H9 (cell line): ENCODE measurements at regions not wholly inside any gene's neighbourhood (a gene's known extent, or its start where the extent isn't known, plus 50 kb on each side); places are given as distances from the start of the nearest gene placed in this dataset.

Source experiments
- DNase-seq: peaks from one replicate; pipeline ENCODE4 v3.0.0-alpha.2; 2017
- H2AFZ ChIP-seq: one replicate; pipeline ENCODE4 v1.6.1; 2013; ENCODE audit warnings: mild to moderate bottlenecking, low read length, control low read depth, moderate library complexity
- H2AK5ac ChIP-seq: 2 replicates; pipeline ENCODE4 v1.6.1; 2013; ENCODE audit warnings: low read length, control low read depth, mixed read lengths; ENCODE audit not compliant: insufficient read length
- H2BK120ac ChIP-seq: one replicate; pipeline ENCODE4 v1.6.1; 2013; ENCODE audit warnings: low read depth, mild to moderate bottlenecking, low read length, control low read depth, inconsistent platforms; ENCODE audit not compliant: poor library complexity, severe bottlenecking
- H2BK12ac ChIP-seq: 2 replicates; pipeline ENCODE4 v1.6.1; 2013; ENCODE audit warnings: low read length, control low read depth, mixed read lengths, low read depth; ENCODE audit not compliant: insufficient read length
- H2BK15ac ChIP-seq: 2 replicates; pipeline ENCODE4 v1.6.1; 2013; ENCODE audit warnings: low read depth, low read length, control low read depth
- H2BK20ac ChIP-seq: one replicate; pipeline ENCODE4 v1.6.1; 2013; ENCODE audit warnings: low read depth, mild to moderate bottlenecking, low read length, control low read depth, inconsistent platforms; ENCODE audit not compliant: poor library complexity, severe bottlenecking
- H2BK5ac ChIP-seq: 2 replicates; pipeline ENCODE4 v1.6.1; 2013; ENCODE audit warnings: low read length, control low read depth, mixed read lengths; ENCODE audit not compliant: insufficient read length
- H3K14ac ChIP-seq: 2 replicates; pipeline ENCODE4 v1.6.1; 2013; ENCODE audit warnings: low read length, control low read depth; ENCODE audit not compliant: insufficient read depth
- H3K18ac ChIP-seq: 2 replicates; pipeline ENCODE4 v1.6.1; 2013; ENCODE audit warnings: low read depth, mild to moderate bottlenecking, mixed read lengths, low read length, control low read depth; ENCODE audit not compliant: insufficient read length
- H3K23ac ChIP-seq: 2 replicates; pipeline ENCODE4 v1.6.1; 2013; ENCODE audit warnings: low read length, control low read depth, mixed read lengths, low read depth; ENCODE audit not compliant: insufficient read length
- H3K23me2 ChIP-seq: 2 replicates; pipeline ENCODE4 v1.6.1; 2013; ENCODE audit warnings: low read depth, mild to moderate bottlenecking, mixed read lengths, low read length, control low read depth; ENCODE audit not compliant: insufficient read length, poor library complexity, severe bottlenecking
- H3K27ac ChIP-seq: 2 replicates; pipeline ENCODE4 v1.5.1; 2013; ENCODE audit warnings: low read length, control low read depth, mixed read lengths, low read depth; ENCODE audit not compliant: insufficient read length
- H3K27me3 ChIP-seq: 2 replicates; pipeline ENCODE4 v1.6.1; 2013; ENCODE audit warnings: low read length, control low read depth, inconsistent platforms; ENCODE audit not compliant: insufficient read depth
- H3K4ac ChIP-seq: 2 replicates; pipeline ENCODE4 v1.6.1; 2013; ENCODE audit warnings: low read depth, mild to moderate bottlenecking, control low read depth, inconsistent platforms, low read length, moderate library complexity
- H3K4me1 ChIP-seq: 2 replicates; pipeline ENCODE4 v1.6.1; 2013; ENCODE audit warnings: low read length, control low read depth, inconsistent platforms; ENCODE audit not compliant: insufficient read depth
- H3K4me2 ChIP-seq: 2 replicates; pipeline ENCODE4 v1.6.1; 2013; ENCODE audit warnings: low read length, control low read depth, mixed read lengths; ENCODE audit not compliant: insufficient read length, insufficient read depth
- H3K56ac ChIP-seq: 2 replicates; pipeline ENCODE4 v1.6.1; 2013; ENCODE audit warnings: low read depth, mild to moderate bottlenecking, mixed read lengths, low read length, control low read depth; ENCODE audit not compliant: insufficient read length
- H3K79me1 ChIP-seq: 2 replicates; pipeline ENCODE4 v1.6.1; 2013; ENCODE audit warnings: low read depth, mild to moderate bottlenecking, moderate library complexity, low read length, control low read depth, inconsistent platforms; ENCODE audit not compliant: insufficient read depth, poor library complexity, severe bottlenecking
- H3K79me2 ChIP-seq: 2 replicates; pipeline ENCODE4 v1.6.1; 2013; ENCODE audit warnings: low read length, control low read depth, inconsistent platforms; ENCODE audit not compliant: insufficient read depth
- H3K9ac ChIP-seq: 2 replicates; pipeline ENCODE4 v1.6.1; 2013; ENCODE audit warnings: low read length, control low read depth, mixed read lengths; ENCODE audit not compliant: insufficient read length; ENCODE audit errors: extremely low read depth
- H3K9me3 ChIP-seq: one replicate; pipeline ENCODE4 v1.6.1; 2013; ENCODE audit warnings: low read depth, low read length, inconsistent platforms; ENCODE audit not compliant: control insufficient read depth
- H3T11ph ChIP-seq: one replicate; pipeline ENCODE4 v1.6.1; 2013; ENCODE audit warnings: mild to moderate bottlenecking, low read length, control low read depth, inconsistent platforms
- H4K20me1 ChIP-seq: one replicate; pipeline ENCODE4 v1.6.1; 2013; ENCODE audit not compliant: control insufficient read depth, insufficient read length, insufficient read depth
- H4K5ac ChIP-seq: 2 replicates; pipeline ENCODE4 v1.6.1; 2013; ENCODE audit warnings: low read depth, mild to moderate bottlenecking, mixed read lengths, low read length, control low read depth; ENCODE audit not compliant: insufficient read length
- H4K8ac ChIP-seq: replicated peaks from 2 replicates; pipeline ENCODE4 v1.6.1; 2013; ENCODE audit warnings: low read length, control low read depth, mixed read lengths, low read depth; ENCODE audit not compliant: insufficient read length
- H4K91ac ChIP-seq: 2 replicates; pipeline ENCODE4 v1.6.1; 2013; ENCODE audit warnings: low read depth, mild to moderate bottlenecking, moderate library complexity, mixed read lengths, low read length, control low read depth; ENCODE audit not compliant: insufficient read length
- H3K27ac Mint-ChIP-seq, 3 experiments: 2 replicates in 2 of 3; 3 replicates in 1 of 3; pipeline ENCODE4 v1.8.0; 2020 to 2021; ENCODE audit warnings: mixed read lengths in 3 of 3, mild to moderate bottlenecking in 1 of 3, moderate library complexity in 1 of 3
- H3K27me3 Mint-ChIP-seq: 2 replicates; pipeline ENCODE4 v1.8.0; 2021; ENCODE audit warnings: low read depth, mild to moderate bottlenecking, moderate library complexity, mixed read lengths
- H3K36me3 Mint-ChIP-seq, 3 experiments: 2 replicates in 2 of 3; 3 replicates in 1 of 3; pipeline ENCODE4 v1.8.0; 2020 to 2021; ENCODE audit warnings: low read depth in 3 of 3, mixed read lengths in 3 of 3; ENCODE audit not compliant: insufficient read depth in 1 of 3
- H3K4me1 Mint-ChIP-seq, 2 experiments: 2 replicates each; pipeline ENCODE4 v1.8.0; 2020; ENCODE audit warnings: mixed read lengths in 2 of 2
- H3K4me3 Mint-ChIP-seq, 2 experiments: 2 replicates in 1 of 2; 3 replicates in 1 of 2; pipeline ENCODE4 v1.8.0; 2020 to 2021; ENCODE audit warnings: mild to moderate bottlenecking in 2 of 2, mixed read lengths in 2 of 2, moderate library complexity in 1 of 2
- H3K9me3 Mint-ChIP-seq, 2 experiments: 2 replicates in 1 of 2; 3 replicates in 1 of 2; pipeline ENCODE4 v1.8.0; 2020; ENCODE audit warnings: mild to moderate bottlenecking in 2 of 2, mixed read lengths in 2 of 2, moderate library complexity in 1 of 2
- WGBS: extraction: QIAGEN DNeasy Blood & Tissue Kit; methylation state at CpG from one replicate; pipeline ENCODE4 v1.1.7; 2013; ENCODE audit warnings: missing lambda C conversion rate, low lambda C conversion rate, mixed read lengths; ENCODE audit not compliant: insufficient read length; ENCODE audit errors: extremely low coverage; 5-methylcytosine and 5-hydroxymethylcytosine counted together
- TF ChIP-seq, protein P1 (sequence below): fragments of 200-600 bp; sonication (generic); conservative IDR thresholded peaks from 3 replicates; pipeline ENCODE4 v1.8.0; 2021; ENCODE audit warnings: antibody characterized with exemption, mild to moderate bottlenecking

DNA sequence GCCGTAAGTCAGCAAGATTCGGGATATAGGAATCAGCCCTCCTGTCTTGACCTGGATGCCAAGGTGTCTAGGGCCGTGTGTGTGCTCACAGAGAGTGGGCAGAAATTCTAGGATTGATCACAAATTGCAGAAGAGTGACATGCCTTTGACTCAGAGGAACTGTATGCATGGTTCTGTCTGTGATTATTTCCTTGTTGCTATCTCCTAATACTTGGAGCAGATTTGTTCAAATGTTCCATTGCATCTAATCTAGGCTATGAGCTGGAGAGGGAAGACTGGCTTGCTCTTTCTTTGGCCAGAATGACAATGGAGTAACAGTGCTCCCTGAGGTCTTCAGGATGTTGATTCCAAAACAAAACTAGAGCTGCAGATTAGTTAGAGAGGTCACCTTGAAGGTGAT, 115.0 kb downstream of the EN1 start:
- Histone ChIP-seq H3K4me2 (no peak overlapping the region), H3K23me2 (no peaks in the 10 kb centered on the region), H3K79me2 (no peaks in the 10 kb centered on the region), H3K4ac (no peak overlapping the region), H3K18ac (no peak overlapping the region), H2AFZ (no peak overlapping the region), H3K27ac (no peak overlapping the region), H3K56ac (no peak overlapping the region), H2BK120ac (no peak overlapping the region), H3K79me1 (no peaks in the 10 kb centered on the region), H2BK12ac (no peak overlapping the region), H2BK5ac (no peak overlapping the region), H2BK15ac (no peak overlapping the region), H3K14ac (no peak overlapping the region), H3K23ac (no peak overlapping the region), H3K4me1 (no peaks in the 10 kb centered on the region; the same call in 1 of the 2 replicates), H3K9me3 (no peaks in the 10 kb centered on the region), H3K27me3 (no peaks in the 10 kb centered on the region), H3T11ph (no peak overlapping the region), H4K8ac (no peak overlapping the region), H3K9ac (no peak overlapping the region), H4K5ac (no peak overlapping the region), H4K20me1 (no peaks in the 10 kb centered on the region), H2BK20ac (no peak overlapping the region), H2AK5ac (no peak overlapping the region), H4K91ac (no peak overlapping the region)
- peaks cover 16 to 21% of the 10 kb centered on the region in 2 experiments for H3K9me3 Mint-ChIP-seq
- H3K4me1 Mint-ChIP-seq = peaks cover 12% of the 10 kb centered on the region in 2 experiments
- TF ChIP-seq, protein P1, sequence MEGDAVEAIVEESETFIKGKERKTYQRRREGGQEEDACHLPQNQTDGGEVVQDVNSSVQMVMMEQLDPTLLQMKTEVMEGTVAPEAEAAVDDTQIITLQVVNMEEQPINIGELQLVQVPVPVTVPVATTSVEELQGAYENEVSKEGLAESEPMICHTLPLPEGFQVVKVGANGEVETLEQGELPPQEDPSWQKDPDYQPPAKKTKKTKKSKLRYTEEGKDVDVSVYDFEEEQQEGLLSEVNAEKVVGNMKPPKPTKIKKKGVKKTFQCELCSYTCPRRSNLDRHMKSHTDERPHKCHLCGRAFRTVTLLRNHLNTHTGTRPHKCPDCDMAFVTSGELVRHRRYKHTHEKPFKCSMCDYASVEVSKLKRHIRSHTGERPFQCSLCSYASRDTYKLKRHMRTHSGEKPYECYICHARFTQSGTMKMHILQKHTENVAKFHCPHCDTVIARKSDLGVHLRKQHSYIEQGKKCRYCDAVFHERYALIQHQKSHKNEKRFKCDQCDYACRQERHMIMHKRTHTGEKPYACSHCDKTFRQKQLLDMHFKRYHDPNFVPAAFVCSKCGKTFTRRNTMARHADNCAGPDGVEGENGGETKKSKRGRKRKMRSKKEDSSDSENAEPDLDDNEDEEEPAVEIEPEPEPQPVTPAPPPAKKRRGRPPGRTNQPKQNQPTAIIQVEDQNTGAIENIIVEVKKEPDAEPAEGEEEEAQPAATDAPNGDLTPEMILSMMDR = no peak
- H3K27me3 Mint-ChIP-seq = peaks cover 9% of the 10 kb centered on the region; the same call in 1 of the 2 replicates
- no peak overlapping the region for H3K27ac Mint-ChIP-seq
- WGBS = no CpG with 5 or more reads among the region's 3 CpGs
- peaks cover 0 to 5% (median 0%) of the 10 kb centered on the region in 3 experiments; a peak in 2 of 7 replicates for H3K36me3 Mint-ChIP-seq
- no peak overlapping the region for H3K4me3 Mint-ChIP-seq
- no peak for DNase-seq
